LHCN-M2 (cell line): ENCODE measurements at regions not wholly inside any gene's neighbourhood (a gene's known extent, or its start where the extent isn't known, plus 50 kb on each side); places are given as distances from the start of the nearest gene placed in this dataset.
A peak's percentile ranks its signal among the peaks of the same experiment; 100 is the strongest.

Source experiments
- DNase-seq: peaks from one replicate; pipeline ENCODE4 v3.0.0-alpha.2; 2012; ENCODE audit warnings: low read depth

GRCh38 chr17:79224476-79224875, 149.9 kb downstream of the ENGASE start:
- DNase-seq, result no peak

- DNase-seq, result no peak
Measured at GRCh38 chr17:79223953-79224352, 149.3 kb downstream of the ENGASE start.

GRCh38 chr17:79223471-79223870, 148.8 kb downstream of the ENGASE start:
- peak; percentile 11 for DNase-seq

GRCh38 chr17:79221597-79221996, 147.0 kb downstream of the ENGASE start:
- no peak for DNase-seq

GRCh38 chr17:79220713-79221291, 146.2 kb downstream of the ENGASE start:
- no peak for DNase-seq

- DNase-seq, result no peak
Measured at GRCh38 chr17:79220201-79220712, 145.6 kb downstream of the ENGASE start.

- DNase-seq, result no peak
Measured at GRCh38 chr17:79219208-79219935, 144.7 kb downstream of the ENGASE start.

- DNase-seq, result no peak
Measured at GRCh38 chr17:79218825-79219200, 144.2 kb downstream of the ENGASE start.

GRCh38 chr17:79218175-79218824, 143.7 kb downstream of the ENGASE start:
- DNase-seq, result no peak

- no peak for DNase-seq
Measured at GRCh38 chr17:79217473-79218135, 143.0 kb downstream of the ENGASE start.

- no peak for DNase-seq
Measured at GRCh38 chr17:79216826-79217225, 142.2 kb downstream of the ENGASE start.

- DNase-seq, result no peak
Measured at GRCh38 chr17:79216391-79216790, 141.8 kb downstream of the ENGASE start.

GRCh38 chr17:79215631-79216030, 141.0 kb downstream of the ENGASE start:
- no peak for DNase-seq

- DNase-seq, result no peak
Measured at GRCh38 chr17:79214940-79215604, 140.4 kb downstream of the ENGASE start.

GRCh38 chr17:79214459-79214858, 139.8 kb downstream of the ENGASE start:
- DNase-seq, result no peak

GRCh38 chr17:79213305-79213704, 138.7 kb downstream of the ENGASE start:
- no peak for DNase-seq

- DNase-seq, result no peak
Measured at GRCh38 chr17:79212149-79213087, 137.8 kb downstream of the ENGASE start.

- no peak for DNase-seq
Measured at GRCh38 chr17:79211061-79211770, 136.6 kb downstream of the ENGASE start.

- no peak for DNase-seq
Measured at GRCh38 chr17:79210638-79211037, 136.0 kb downstream of the ENGASE start.

GRCh38 chr17:79207960-79208359, 133.3 kb downstream of the ENGASE start:
- DNase-seq, result no peak
